GM19238 (cell line): ENCODE measurements at regions not wholly inside any gene's neighbourhood (a gene's known extent, or its start where the extent isn't known, plus 50 kb on each side); places are given as distances from the start of the nearest gene placed in this dataset.
A peak's percentile ranks its signal among the peaks of the same experiment; 100 is the strongest.

Experiments used
- DNase-seq: peaks from one replicate; pipeline ENCODE4 v3.0.0; 2011; ENCODE audit warnings: low spot score; ENCODE audit not compliant: insufficient read length

DNA sequence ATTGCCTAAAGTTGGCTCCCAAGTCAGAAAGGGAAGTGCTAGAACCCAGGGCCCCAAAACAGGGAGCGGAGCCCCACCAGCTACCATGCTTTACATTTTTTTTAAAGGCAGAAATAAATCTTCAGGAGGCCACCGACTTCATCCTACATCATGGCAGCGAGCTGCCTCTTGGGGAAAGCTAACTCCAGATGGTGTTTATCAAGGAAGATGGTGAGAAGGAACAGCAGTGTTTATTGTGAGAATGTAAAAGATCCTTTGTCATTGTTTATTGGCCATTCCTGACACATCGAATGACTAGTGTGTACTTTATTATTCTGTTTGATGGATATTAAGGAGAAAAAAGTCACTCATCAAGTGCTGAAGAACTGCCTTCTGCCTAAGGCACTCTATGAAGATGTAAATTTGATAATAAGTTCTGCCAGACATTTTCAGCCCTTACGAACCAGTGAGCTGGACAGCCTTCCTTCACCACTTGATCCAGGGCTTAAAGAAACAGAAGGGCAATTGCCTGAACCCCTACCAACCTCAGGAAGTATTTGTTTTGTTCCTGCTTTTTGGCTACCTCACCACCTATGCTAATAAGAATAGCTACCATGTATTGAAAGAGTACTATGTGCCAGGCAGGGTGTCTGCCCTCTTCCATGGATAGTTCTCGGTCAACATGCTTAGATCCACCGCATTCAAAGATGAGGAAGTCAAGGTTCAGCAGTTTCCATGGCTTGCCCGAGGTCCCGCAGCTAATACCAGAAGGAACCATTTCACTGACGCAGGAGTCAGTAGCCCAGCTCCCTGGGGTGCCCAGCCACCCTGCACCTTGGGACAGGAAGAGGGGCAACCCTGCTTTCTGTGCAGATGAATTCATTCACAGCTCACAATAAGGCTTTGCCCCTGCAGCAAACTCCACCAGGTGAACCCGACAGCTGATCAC is 194.7 kb upstream of the RREB1 start:
- DNase-seq: no peak

GRCh38 chr6:6915219-6915618 is 192.5 kb upstream of the RREB1 start:
- DNase-seq: no peak

GRCh38 chr6:6915813-6916547 is 191.8 kb upstream of the RREB1 start:
- DNase-seq: no peak

GRCh38 chr6:6916598-6916997 is 191.2 kb upstream of the RREB1 start:
- DNase-seq: no peak

DNA sequence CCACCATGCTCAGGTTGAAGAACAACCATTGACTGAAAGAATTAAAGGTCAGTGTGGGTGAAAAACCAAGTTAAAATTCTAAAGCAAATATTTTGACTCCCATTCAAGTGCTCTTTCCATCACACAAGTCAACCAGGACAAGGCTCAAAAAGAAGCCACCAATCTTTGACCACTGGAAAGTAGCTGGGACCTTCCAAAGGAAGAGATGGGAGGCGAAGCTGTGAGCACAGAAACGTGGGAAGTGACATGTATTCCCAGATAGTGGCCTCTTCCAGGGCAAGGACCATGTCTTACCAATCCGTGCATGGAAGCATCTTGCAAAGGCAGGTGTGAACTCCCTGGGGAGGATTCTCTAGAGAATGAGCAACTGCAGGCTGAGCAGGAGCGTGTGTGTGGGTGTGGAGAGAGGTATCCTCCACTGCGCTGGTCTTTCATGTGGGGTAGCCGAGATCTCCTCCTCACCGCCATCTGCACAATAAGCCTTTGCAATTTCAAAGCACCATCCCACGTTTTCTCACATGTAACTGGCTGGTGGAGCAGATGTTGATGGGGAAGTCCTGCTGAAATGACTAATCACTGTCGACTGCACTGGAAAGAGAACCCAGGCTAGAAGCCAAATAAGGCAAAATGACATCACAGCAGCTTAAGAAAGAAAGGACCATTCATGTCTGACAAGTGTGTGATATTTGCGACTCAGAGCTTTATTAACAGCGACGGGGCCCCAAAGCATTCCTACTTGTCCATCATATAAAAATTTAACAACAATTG is 189.4 kb upstream of the RREB1 start:
- peak; percentile 31 for DNase-seq

GRCh38 chr6:6919173-6919572 is 188.6 kb upstream of the RREB1 start:
- no peak for DNase-seq

DNA sequence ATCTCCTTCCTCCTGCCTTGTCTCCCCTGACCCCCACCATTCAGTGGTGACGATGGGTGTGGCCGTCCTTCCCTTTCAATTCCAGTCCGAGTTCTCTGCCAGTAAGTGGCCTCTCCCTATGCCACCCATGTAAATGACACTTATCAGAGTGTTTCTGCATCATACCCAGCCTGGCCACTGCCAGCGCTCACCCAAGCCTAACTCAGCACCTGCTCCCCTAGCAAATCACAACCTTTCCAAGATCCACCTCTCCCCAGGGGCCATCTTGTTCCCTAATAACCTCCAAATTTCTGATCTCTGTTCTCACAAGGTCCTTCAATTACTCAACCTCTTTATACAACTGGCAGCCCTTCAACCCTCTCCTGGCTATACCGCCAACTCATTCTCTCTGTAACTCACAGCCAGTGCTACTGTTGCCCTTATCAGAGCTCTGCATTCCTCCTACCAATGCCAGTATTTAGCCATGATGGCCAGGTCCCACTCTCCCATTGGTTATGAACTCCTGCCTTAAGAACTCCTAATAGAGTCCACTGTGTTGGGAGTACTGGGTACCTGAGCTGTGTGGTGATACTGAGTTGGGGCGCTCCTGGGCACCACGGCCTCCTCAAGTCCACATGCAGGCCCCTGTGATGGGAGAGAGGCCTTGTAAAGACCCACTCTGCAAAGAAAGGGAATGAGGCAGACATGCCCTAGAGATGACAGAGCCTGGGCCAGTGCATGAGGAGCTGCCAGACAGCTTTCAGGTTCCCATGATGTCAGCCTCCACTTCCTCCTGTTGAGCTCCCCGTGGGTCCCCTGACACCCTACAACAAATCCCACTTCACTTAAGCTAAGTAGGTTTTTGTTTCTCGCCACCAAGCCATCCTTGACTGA is 187.4 kb upstream of the RREB1 start:
- no peak for DNase-seq

GRCh38 chr6:6920987-6921313 is 186.8 kb upstream of the RREB1 start:
- no peak for DNase-seq

DNA sequence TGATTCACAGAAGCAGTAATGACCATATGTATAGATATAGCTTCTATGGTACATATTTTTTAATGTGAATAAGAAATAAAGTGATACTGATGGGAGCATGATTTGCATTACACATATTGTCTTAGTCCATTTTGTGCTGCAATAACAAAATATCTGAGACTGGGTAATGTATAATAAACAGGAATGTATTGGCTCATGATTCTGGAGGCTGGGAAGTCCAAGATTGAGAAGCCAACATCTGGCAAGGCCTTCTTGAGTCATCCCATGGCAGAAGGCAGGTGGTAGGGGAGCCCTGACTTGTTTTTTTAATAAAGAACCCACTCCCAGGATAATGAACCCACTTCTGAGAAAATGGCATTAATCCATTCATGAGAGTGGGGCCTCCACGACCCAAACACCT is 185.6 kb upstream of the RREB1 start:
- no peak for DNase-seq

GRCh38 chr6:6923605-6924004 is 184.2 kb upstream of the RREB1 start:
- DNase-seq: no peak

DNA sequence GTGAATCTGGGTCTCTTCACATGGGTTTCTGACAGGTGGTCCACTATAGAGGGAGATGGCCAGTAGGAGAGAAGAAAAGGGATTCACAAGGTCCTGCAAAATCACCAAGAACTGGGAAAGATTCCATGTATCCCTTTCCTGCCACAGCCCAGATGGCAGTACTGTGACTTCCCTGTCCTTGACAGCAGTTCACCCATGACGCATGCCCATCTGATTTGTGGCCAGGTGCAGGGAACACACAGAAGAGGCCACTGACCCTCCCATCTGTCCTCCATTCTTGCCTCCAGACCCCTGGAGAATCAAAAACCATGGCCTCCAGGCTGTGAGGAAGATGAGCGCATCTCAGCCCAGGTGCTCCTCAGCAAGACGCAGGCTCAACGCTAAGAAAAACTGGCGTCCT is 183.1 kb upstream of the RREB1 start:
- no peak for DNase-seq

- no peak for DNase-seq
Observed at GRCh38 chr6:6925391-6926164, 182.2 kb upstream of the RREB1 start.

DNA sequence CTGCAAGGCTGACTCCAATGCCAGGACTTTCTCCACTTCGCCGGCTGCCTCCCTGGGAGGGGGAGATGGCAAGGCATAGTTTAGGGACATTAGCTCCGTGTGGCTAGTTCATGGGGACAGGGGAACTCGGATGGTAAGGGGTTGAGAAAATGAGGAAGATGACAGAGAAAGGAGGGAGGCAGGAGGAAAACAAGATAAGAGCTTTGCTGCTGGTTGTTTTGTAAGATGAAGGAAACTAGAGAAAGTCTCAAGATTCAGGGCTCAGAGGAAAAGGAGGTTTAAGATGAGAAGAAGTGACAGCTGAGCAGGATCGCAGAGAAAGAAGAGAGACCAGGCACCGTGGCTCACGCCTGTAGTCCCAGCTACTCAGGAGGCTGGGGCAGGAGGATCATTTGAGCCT is 180.9 kb upstream of the RREB1 start:
- no peak for DNase-seq

DNA sequence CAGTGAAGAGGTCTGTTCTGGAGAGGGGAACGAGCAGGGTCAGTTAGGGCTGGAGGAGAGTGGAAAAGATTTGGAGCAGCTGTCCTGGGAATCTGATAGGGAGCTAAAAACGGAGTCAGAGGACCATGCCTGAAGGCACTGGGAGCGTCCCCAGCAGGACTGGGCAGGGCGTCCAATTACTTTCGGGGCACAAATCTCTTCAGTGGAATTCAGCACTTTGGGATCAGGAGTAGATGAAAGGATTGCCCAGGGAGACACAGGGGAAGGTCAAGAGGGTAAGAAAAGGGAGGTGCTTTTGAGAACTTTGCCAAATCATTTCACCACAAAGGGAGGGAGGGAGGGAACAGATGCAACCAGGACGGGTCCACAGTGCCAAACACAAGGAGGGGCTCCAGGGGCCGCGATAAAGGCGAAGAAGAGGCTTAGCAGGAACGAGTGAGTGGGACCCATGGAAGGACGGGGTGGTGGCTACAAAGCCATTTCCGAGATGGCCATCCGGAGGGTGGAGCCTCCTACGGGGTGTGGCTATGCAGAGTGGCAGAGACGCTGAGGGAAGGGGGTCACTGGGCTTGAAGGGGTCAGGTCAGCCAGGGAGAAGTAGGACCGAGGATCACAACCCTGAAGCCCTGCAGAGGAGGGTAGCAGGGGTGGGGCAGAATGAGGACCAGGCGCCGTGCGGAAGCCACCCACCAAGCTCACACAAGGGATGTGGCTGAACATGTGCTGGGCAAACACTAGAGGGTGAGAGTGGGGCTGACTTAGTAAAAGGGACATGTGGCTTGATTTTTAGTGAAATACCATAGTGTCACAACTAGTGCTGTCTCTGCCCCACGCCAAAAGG is 180.0 kb upstream of the RREB1 start:
- no peak for DNase-seq

GRCh38 chr6:6930223-6930880 is 177.4 kb upstream of the RREB1 start:
- DNase-seq: no peak

- DNase-seq: no peak
Observed at GRCh38 chr6:6931071-6932025, 176.4 kb upstream of the RREB1 start.

- no peak for DNase-seq
Observed at GRCh38 chr6:6932341-6932740, 175.4 kb upstream of the RREB1 start.

DNA sequence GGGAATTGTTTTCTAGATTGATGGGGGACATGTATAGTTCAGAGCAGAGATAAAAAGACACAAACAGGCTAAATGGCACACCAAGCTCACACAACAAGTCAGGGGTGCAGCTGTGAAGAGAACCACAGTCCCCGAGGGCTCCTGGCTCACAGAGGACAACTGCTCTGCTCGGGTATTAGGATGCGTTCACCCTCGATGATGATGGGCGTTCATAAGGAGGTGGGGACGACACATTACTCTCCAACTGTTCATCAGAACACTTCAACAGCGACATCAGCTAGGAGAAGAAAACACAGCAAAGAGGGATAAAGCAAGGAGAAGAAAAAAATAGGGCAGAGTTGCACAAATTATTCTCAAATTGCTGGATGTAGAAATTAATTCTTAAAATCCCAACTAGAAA is 174.8 kb upstream of the RREB1 start:
- no peak for DNase-seq
